ENCODE measurements at regions not wholly inside any gene's neighbourhood (a gene's known extent, or its start where the extent isn't known, plus 50 kb on each side); places are given as distances from the start of the nearest gene placed in this dataset.

GRCh38 chr12:115761784-115762183 is 515.7 kb downstream of the MED13L start:
- intact Hi-C loops (cut with micrococcal nuclease) = no loop called here

GRCh38 chr12:115760231-115760630 is 517.3 kb downstream of the MED13L start:
- intact Hi-C loops (cut with micrococcal nuclease) = no loop called here

GRCh38 chr12:115758877-115759620 is 518.4 kb downstream of the MED13L start:
- intact Hi-C loops (cut with micrococcal nuclease) = no loop called here

- intact Hi-C loops (cut with micrococcal nuclease) = no loop called here
Observed at GRCh38 chr12:115758183-115758582, 519.3 kb downstream of the MED13L start.

- intact Hi-C loops (cut with micrococcal nuclease) = no loop called here
Observed at GRCh38 chr12:115756804-115757203, 520.7 kb downstream of the MED13L start.

GRCh38 chr12:115756271-115756670 is 521.2 kb downstream of the MED13L start:
- intact Hi-C loops (cut with micrococcal nuclease) = no loop called here

GRCh38 chr12:115755725-115756085 is 521.8 kb downstream of the MED13L start:
- intact Hi-C loops (cut with micrococcal nuclease) = no loop called here

GRCh38 chr12:115755061-115755724 is 522.3 kb downstream of the MED13L start:
- intact Hi-C loops (cut with micrococcal nuclease) = no loop called here

- intact Hi-C loops (cut with micrococcal nuclease) = loop anchor here (1.0 kb wide), 1 partner anchor 1091 kb away; no protein-coding TSS in a partner anchor
Observed at GRCh38 chr12:115752913-115753726, 524.4 kb downstream of the MED13L start.

GRCh38 chr12:115752156-115752555 is 525.3 kb downstream of the MED13L start:
- intact Hi-C loops (cut with micrococcal nuclease) = no loop called here

GRCh38 chr12:115750340-115750739 is 527.2 kb downstream of the MED13L start:
- intact Hi-C loops (cut with micrococcal nuclease) = loop anchor here (2.0 kb wide), 1 partner anchor 168 kb away; no protein-coding TSS in a partner anchor

- intact Hi-C loops (cut with micrococcal nuclease) = no loop called here
Observed at GRCh38 chr12:115749071-115749841, 528.2 kb downstream of the MED13L start.

- intact Hi-C loops (cut with micrococcal nuclease) = no loop called here
Observed at GRCh38 chr12:115740586-115741155, 536.8 kb downstream of the MED13L start.

- intact Hi-C loops (cut with micrococcal nuclease) = no loop called here
Observed at GRCh38 chr12:115737895-115738294, 539.6 kb downstream of the MED13L start.

- intact Hi-C loops (cut with micrococcal nuclease) = no loop called here
Observed at GRCh38 chr12:115736360-115736759, 541.1 kb downstream of the MED13L start.

- intact Hi-C loops (cut with micrococcal nuclease) = no loop called here
Observed at GRCh38 chr12:115730975-115731541, 546.4 kb downstream of the MED13L start.

GRCh38 chr12:115726691-115727090 is 550.8 kb downstream of the MED13L start:
- intact Hi-C loops (cut with micrococcal nuclease) = no loop called here

- intact Hi-C loops (cut with micrococcal nuclease) = no loop called here
Observed at GRCh38 chr12:115722181-115722580, 555.3 kb downstream of the MED13L start.

GRCh38 chr12:115716551-115716950 is 560.9 kb downstream of the MED13L start:
- intact Hi-C loops (cut with micrococcal nuclease) = no loop called here

- intact Hi-C loops (cut with micrococcal nuclease) = no loop called here
Observed at GRCh38 chr12:115712676-115713075, 564.8 kb downstream of the MED13L start.

Data from T-helper 1 cell treated with Interleukin-12 subunit alpha and Interleukin-12 subunit beta and Interleukin-4 antibody, amounts not matched to agents 30 ng/mL and 1 ng/mL, for 36 hours (primary cell).